HS-27A (cell line): ENCODE measurements at regions not wholly inside any gene's neighbourhood (a gene's known extent, or its start where the extent isn't known, plus 50 kb on each side); places are given as distances from the start of the nearest gene placed in this dataset.

ENCODE experiments used
- DNase-seq: peaks from one replicate; pipeline ENCODE4 v3.0.0-alpha.2; 2012; ENCODE audit warnings: low read depth, missing footprints

GRCh38 chr6:41404182-41404845, 68.9 kb downstream of the NCR2 start:
- no peak for DNase-seq

GRCh38 chr6:41405941-41406727, 70.7 kb downstream of the NCR2 start:
- DNase-seq, result no peak

GRCh38 chr6:41406728-41407489, 71.5 kb downstream of the NCR2 start:
- DNase-seq, result no peak

- DNase-seq, result no peak
Observed at GRCh38 chr6:41408576-41408975, 73.2 kb downstream of the NCR2 start.

- no peak for DNase-seq
Observed at GRCh38 chr6:41408982-41409381, 73.6 kb downstream of the NCR2 start.

GRCh38 chr6:41409489-41409888, 74.1 kb downstream of the NCR2 start:
- DNase-seq, result no peak

- no peak for DNase-seq
Observed at GRCh38 chr6:41411961-41412360, 76.6 kb downstream of the NCR2 start.

GRCh38 chr6:41413250-41413649, 77.8 kb downstream of the NCR2 start:
- DNase-seq, result no peak

GRCh38 chr6:41416501-41416837, 81.1 kb downstream of the NCR2 start:
- no peak for DNase-seq

GRCh38 chr6:41418741-41419140, 83.3 kb downstream of the NCR2 start:
- DNase-seq, result no peak

- no peak for DNase-seq
Observed at GRCh38 chr6:41419385-41419784, 84.0 kb downstream of the NCR2 start.

GRCh38 chr6:41420186-41420585, 84.8 kb downstream of the NCR2 start:
- no peak for DNase-seq

- DNase-seq, result no peak
Observed at GRCh38 chr6:41422161-41422560, 86.8 kb downstream of the NCR2 start.

- DNase-seq, result no peak
Observed at GRCh38 chr6:41423002-41423401, 87.6 kb downstream of the NCR2 start.

GRCh38 chr6:41424370-41425058, 89.1 kb downstream of the NCR2 start:
- DNase-seq, result peak; percentile 49

GRCh38 chr6:41425511-41425910, 90.1 kb downstream of the NCR2 start:
- no peak for DNase-seq

- no peak for DNase-seq
Observed at GRCh38 chr6:41426438-41426851, 91.0 kb downstream of the NCR2 start.

- DNase-seq, result no peak
Observed at GRCh38 chr6:41426888-41427641, 91.7 kb downstream of the NCR2 start.

GRCh38 chr6:41427642-41428335, 92.4 kb downstream of the NCR2 start:
- no peak for DNase-seq

- DNase-seq, result no peak
Observed at GRCh38 chr6:41428336-41428995, 93.1 kb downstream of the NCR2 start.
